Activated T-helper 1 cell treated with anti-CD3 and anti-CD28 coated beads, Interleukin-12 subunit alpha, Interleukin-12 subunit beta, Interleukin-2, Interleukin-4 antibody, amounts not matched to agents 30 ng/mL and 10 ng/mL and 1 ng/mL, durations not matched to agents 14 hours and 24 hours and 36 hours (primary cell): ENCODE measurements at regions not wholly inside any gene's neighbourhood (a gene's known extent, or its start where the extent isn't known, plus 50 kb on each side); places are given as distances from the start of the nearest gene placed in this dataset.
"Not testable (repeated sequence)": the region's sequence is repeated elsewhere in the genome, so short reads cannot be mapped to it uniquely, and the experiment has no call there.

Experiments
- DNase-seq: peaks from one replicate; pipeline ENCODE4 v3.0.0; 2021; ENCODE audit warnings: low spot score
- H3K27ac Mint-ChIP-seq: one replicate; pipeline ENCODE4 v1.8.0; 2021; ENCODE audit warnings: mild to moderate bottlenecking, mixed read lengths
- H3K27me3 Mint-ChIP-seq: one replicate; pipeline ENCODE4 v1.8.0; 2022; ENCODE audit warnings: mild to moderate bottlenecking, moderate library complexity, mixed read lengths; ENCODE audit not compliant: insufficient read depth
- H3K36me3 Mint-ChIP-seq: one replicate; pipeline ENCODE4 v1.8.0; 2021; ENCODE audit warnings: low read depth, mixed read lengths
- H3K4me1 Mint-ChIP-seq: one replicate; pipeline ENCODE4 v1.8.0; 2021; ENCODE audit warnings: low read depth, mixed read lengths
- H3K4me3 Mint-ChIP-seq: one replicate; pipeline ENCODE4 v1.8.0; 2021; ENCODE audit warnings: mild to moderate bottlenecking, moderate library complexity, mixed read lengths
- H3K9me3 Mint-ChIP-seq: one replicate; pipeline ENCODE4 v1.8.0; 2021; ENCODE audit warnings: mixed read lengths
- intact Hi-C: fragments of 100-400 bp; cut with micrococcal nuclease; formaldehyde crosslinking; loops from one replicate; pipeline ENCODE4 v1.15.1; 2024

DNA sequence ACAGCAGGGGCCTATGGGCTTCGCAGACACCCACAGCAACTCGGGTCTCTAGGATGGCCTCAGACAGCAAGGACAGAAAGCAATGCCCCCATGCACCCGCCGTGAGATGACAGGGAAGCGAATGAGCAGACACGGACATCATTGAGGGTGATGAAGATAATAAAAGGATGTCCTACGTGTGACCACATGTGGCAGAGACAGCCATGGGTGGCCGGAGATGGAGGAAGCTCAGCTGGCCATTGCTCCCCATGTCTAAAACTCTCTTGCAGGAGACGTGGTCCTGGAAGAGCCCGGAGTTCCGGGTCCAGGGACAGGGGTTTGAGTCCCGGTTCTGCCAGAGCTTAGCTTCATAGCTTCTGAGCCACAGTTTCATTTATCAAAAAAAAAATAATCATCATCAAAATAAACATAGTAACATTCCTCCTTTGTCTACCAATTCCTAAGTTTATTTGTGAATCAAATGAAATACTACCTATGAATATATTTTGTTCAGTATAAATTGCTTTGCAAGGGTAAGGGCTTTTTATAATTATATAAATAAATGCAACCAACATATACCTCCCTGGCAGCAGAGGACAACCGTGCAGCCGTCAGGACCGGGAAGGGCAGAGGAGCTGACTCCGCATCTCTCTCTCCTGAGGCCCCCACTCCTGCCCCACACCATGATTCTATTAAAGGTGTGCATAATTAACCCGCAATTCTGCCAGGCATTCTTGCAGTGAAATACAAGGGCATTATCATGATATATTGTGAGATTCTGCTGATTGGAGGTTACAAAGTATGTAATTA is 401.4 kb upstream of the MYT1L start:
- no peaks in the 10 kb centered on the region for H3K9me3 Mint-ChIP-seq
- no peaks in the 10 kb centered on the region for H3K4me1 Mint-ChIP-seq
- DNase-seq: no peak
- no peaks in the 10 kb centered on the region for H3K36me3 Mint-ChIP-seq
- intact Hi-C loops: no loop called here
- no peak overlapping the region for H3K27ac Mint-ChIP-seq
- no peaks in the 10 kb centered on the region for H3K27me3 Mint-ChIP-seq
- no peak overlapping the region for H3K4me3 Mint-ChIP-seq

- Mint-ChIP-seq H3K9me3 (no peaks in the 10 kb centered on the region), H3K36me3 (no peaks in the 10 kb centered on the region), H3K4me3 (no peak overlapping the region), H3K27me3 (no peaks in the 10 kb centered on the region), H3K4me1 (no peaks in the 10 kb centered on the region), H3K27ac (no peak overlapping the region)
- DNase-seq: no peak
- intact Hi-C loops: no loop called here
These were observed 400.8 kb upstream of the MYT1L start for GRCh38 chr2:2731816-2732284.

DNA sequence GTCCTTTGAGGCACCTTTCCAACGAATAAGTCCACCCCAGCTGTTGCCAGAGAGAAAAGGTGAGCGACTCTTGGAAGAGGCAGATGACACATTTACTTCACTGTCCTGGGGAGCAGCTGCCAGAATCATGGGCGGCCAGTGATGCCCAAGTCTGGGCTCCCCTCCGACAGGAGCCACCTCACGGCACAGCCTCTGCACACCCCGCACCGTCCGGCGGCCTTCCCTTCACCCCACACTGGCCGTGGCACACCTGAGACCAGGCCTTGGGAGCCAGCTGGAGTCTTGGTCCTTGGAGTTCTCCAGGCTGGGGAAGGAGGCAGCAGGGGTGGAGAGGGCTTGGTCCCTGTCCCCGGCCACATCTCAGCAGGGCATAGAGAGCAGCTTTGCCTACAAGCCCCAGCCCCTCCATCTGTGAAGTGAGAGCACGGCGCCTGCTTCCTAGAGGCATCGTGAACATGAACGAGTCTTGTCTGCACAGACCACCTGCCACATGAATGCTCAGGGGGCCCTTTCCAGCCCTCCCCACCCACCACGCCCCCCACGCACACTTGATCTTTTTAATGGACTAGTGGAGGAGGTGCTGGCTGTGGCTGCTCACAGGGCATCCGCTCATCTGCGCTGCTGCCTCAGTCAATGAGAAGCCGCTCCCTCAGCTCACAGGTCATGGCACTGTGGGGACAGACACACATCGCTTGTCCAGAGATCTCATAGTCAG is 400.2 kb upstream of the MYT1L start:
- intact Hi-C loops: no loop called here
- no peak for DNase-seq
- Mint-ChIP-seq H3K4me1 (no peaks in the 10 kb centered on the region), H3K27me3 (no peaks in the 10 kb centered on the region), H3K9me3 (no peaks in the 10 kb centered on the region), H3K36me3 (no peaks in the 10 kb centered on the region), H3K4me3 (no peak overlapping the region), H3K27ac (no peak overlapping the region)

- Mint-ChIP-seq H3K27ac (no peak overlapping the region), H3K36me3 (no peaks in the 10 kb centered on the region), H3K4me1 (no peaks in the 10 kb centered on the region), H3K27me3 (no peaks in the 10 kb centered on the region), H3K9me3 (no peaks in the 10 kb centered on the region), H3K4me3 (no peak overlapping the region)
- DNase-seq: no peak
- intact Hi-C loops: no loop called here
These were observed 399.3 kb upstream of the MYT1L start for GRCh38 chr2:2730301-2730833.

- H3K27ac Mint-ChIP-seq: no peak overlapping the region
- DNase-seq: no peak
- H3K36me3 Mint-ChIP-seq: no peaks in the 10 kb centered on the region
- H3K4me1 Mint-ChIP-seq: no peaks in the 10 kb centered on the region
- H3K9me3 Mint-ChIP-seq: no peaks in the 10 kb centered on the region
- intact Hi-C loops: no loop called here
- no peaks in the 10 kb centered on the region for H3K27me3 Mint-ChIP-seq
- H3K4me3 Mint-ChIP-seq: no peak overlapping the region
These were observed 398.2 kb upstream of the MYT1L start for GRCh38 chr2:2729246-2729645.

DNA sequence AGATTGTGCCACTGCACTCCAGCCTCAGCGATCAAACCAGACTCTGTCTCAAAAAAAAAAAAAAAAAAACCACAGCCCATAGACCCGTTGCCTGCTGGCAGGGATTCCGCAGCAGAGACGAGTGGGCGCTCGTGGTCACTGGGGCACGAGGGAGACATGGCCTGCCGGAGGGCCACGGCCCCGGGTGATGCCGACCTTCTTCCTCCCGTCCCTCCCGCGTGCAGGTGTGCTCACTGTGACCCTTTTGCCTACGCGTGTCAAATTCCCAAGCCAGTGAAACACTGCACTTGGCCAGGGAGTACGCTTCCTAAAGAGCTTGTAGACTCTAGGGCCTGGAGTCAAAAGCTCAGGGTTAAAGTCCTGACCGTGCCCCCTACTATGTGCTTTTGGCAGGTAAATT is 397.6 kb upstream of the MYT1L start:
- Mint-ChIP-seq H3K9me3 (no peaks in the 10 kb centered on the region), H3K36me3 (no peaks in the 10 kb centered on the region), H3K27ac (no peak overlapping the region), H3K4me3 (no peak overlapping the region), H3K27me3 (no peaks in the 10 kb centered on the region), H3K4me1 (no peaks in the 10 kb centered on the region)
- no peak for DNase-seq
- intact Hi-C loops: no loop called here

- Mint-ChIP-seq H3K9me3 (no peaks in the 10 kb centered on the region), H3K36me3 (no peaks in the 10 kb centered on the region), H3K4me1 (no peaks in the 10 kb centered on the region), H3K27ac (no peak overlapping the region), H3K27me3 (no peaks in the 10 kb centered on the region), H3K4me3 (no peak overlapping the region)
- intact Hi-C loops: no loop called here
- no peak for DNase-seq
These were observed 396.9 kb upstream of the MYT1L start for GRCh38 chr2:2727876-2728511.

DNA sequence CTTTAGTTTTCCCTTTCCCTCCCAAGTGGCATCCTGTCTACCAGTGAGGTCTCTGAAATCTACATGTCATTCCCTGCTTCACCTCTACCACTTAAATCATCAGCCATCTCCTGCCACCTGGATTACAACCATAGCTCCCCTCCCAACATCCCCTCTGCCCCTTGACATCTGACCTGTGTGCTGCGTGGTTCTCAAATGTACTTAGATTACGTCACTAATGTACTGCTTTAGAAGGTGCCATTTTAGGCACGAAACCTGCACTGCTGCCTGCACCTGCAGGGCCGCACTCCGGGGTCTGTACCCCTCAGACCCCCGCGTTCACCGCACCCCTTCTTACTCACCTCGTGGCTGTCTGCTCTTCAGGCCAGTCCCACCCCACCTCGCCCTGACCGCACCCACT is 395.1 kb upstream of the MYT1L start:
- no peaks in the 10 kb centered on the region for H3K4me1 Mint-ChIP-seq
- H3K9me3 Mint-ChIP-seq: no peaks in the 10 kb centered on the region
- H3K36me3 Mint-ChIP-seq: no peaks in the 10 kb centered on the region
- no peak overlapping the region for H3K27ac Mint-ChIP-seq
- H3K27me3 Mint-ChIP-seq: no peaks in the 10 kb centered on the region
- no peak overlapping the region for H3K4me3 Mint-ChIP-seq
- intact Hi-C loops: no loop called here
- DNase-seq: no peak

GRCh38 chr2:2723064-2723463 is 392.0 kb upstream of the MYT1L start:
- Mint-ChIP-seq H3K9me3 (no peaks in the 10 kb centered on the region), H3K4me1 (no peaks in the 10 kb centered on the region), H3K27ac (no peak overlapping the region), H3K4me3 (no peak overlapping the region), H3K27me3 (no peaks in the 10 kb centered on the region), H3K36me3 (no peaks in the 10 kb centered on the region)
- no peak for DNase-seq
- intact Hi-C loops: no loop called here

GRCh38 chr2:2721296-2721835 is 390.3 kb upstream of the MYT1L start:
- Mint-ChIP-seq H3K4me3 (no peak overlapping the region), H3K27ac (no peak overlapping the region), H3K36me3 (no peaks in the 10 kb centered on the region), H3K4me1 (no peaks in the 10 kb centered on the region), H3K9me3 (no peaks in the 10 kb centered on the region), H3K27me3 (no peaks in the 10 kb centered on the region)
- intact Hi-C loops: no loop called here
- no peak for DNase-seq

DNA sequence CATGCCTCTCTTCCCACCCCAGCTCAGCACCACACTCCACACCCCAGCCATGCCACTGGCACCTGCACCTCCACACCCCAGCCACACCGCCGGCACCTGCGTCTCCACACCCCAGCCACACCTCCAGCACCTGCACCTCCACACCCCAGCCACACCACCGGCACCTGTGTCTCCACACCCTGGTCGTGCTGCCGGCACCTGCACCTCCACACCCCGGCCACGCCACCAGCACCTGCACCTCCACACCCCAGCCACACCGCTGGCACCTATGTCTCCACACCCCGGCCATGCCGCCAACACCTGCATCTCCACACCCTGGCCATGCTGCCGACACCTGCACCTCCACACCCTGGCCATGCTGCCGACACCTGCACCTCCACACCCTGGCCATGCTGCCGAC is 389.7 kb upstream of the MYT1L start:
- DNase-seq, H3K4me1 Mint-ChIP-seq, H3K27ac Mint-ChIP-seq, H3K4me3 Mint-ChIP-seq, H3K36me3 Mint-ChIP-seq, H3K27me3 Mint-ChIP-seq, H3K9me3 Mint-ChIP-seq, intact Hi-C loops: not testable (repeated sequence)

GRCh38 chr2:2720351-2720750 is 389.3 kb upstream of the MYT1L start:
- Mint-ChIP-seq H3K4me3 (no peak overlapping the region), H3K9me3 (no peaks in the 10 kb centered on the region), H3K4me1 (no peaks in the 10 kb centered on the region)

GRCh38 chr2:2719781-2720180 is 388.7 kb upstream of the MYT1L start:
- no peaks in the 10 kb centered on the region for H3K27me3 Mint-ChIP-seq
- H3K4me1 Mint-ChIP-seq: no peaks in the 10 kb centered on the region
- H3K27ac Mint-ChIP-seq: no peak overlapping the region
- no peak for DNase-seq
- H3K9me3 Mint-ChIP-seq: no peaks in the 10 kb centered on the region
- no peaks in the 10 kb centered on the region for H3K36me3 Mint-ChIP-seq
- no peak overlapping the region for H3K4me3 Mint-ChIP-seq
- intact Hi-C loops: no loop called here

More at GRCh38 chr2:2720351-2720750, 389.3 kb upstream of the MYT1L start:
- intact Hi-C loops: no loop called here
- Mint-ChIP-seq H3K27ac (no peak overlapping the region), H3K36me3 (no peaks in the 10 kb centered on the region), H3K27me3 (no peaks in the 10 kb centered on the region)
- DNase-seq: no peak
